C4-2B (cell line): ENCODE measurements at regions not wholly inside any gene's neighbourhood (a gene's known extent, or its start where the extent isn't known, plus 50 kb on each side); places are given as distances from the start of the nearest gene placed in this dataset.

ENCODE experiments used
- H3K27ac ChIP-seq: fragments of 450-650 bp; 2 replicates; pipeline ENCODE4 v1.5.1; 2017
- CTCF ChIP-seq: fragments of 450-650 bp; conservative IDR thresholded peaks from 2 replicates; pipeline ENCODE4 v1.5.1; 2017; ENCODE audit warnings: mild to moderate bottlenecking
- ZFX ChIP-seq: fragments of 450-650 bp; IDR thresholded peaks from 2 replicates; pipeline ENCODE4 v1.6.1; 2017

GRCh38 chr2:144666032-144666431, 146.1 kb upstream of the ZEB2 start:
- H3K27ac ChIP-seq = no peak overlapping the region

GRCh38 chr2:144663207-144663606, 143.3 kb upstream of the ZEB2 start:
- TF ChIP-seq ZFX (no peak), CTCF (no peak)
- H3K27ac ChIP-seq = no peak overlapping the region

More at GRCh38 chr2:144666032-144666431, 146.1 kb upstream of the ZEB2 start:
- no peak for TF ChIP-seq CTCF
- TF ChIP-seq ZFX = no peak

GRCh38 chr2:144660518-144661316, 140.8 kb upstream of the ZEB2 start:
- no peak for TF ChIP-seq ZFX
- no peak overlapping the region for H3K27ac ChIP-seq

GRCh38 chr2:144659731-144660275, 139.9 kb upstream of the ZEB2 start:
- no peak for TF ChIP-seq ZFX
- no peak for TF ChIP-seq CTCF
- no peak overlapping the region for H3K27ac ChIP-seq

GRCh38 chr2:144654523-144654922, 134.6 kb upstream of the ZEB2 start:
- no peak for TF ChIP-seq ZFX

GRCh38 chr2:144650907-144651306, 131.0 kb upstream of the ZEB2 start:
- TF ChIP-seq CTCF = no peak
- TF ChIP-seq ZFX = no peak
- H3K27ac ChIP-seq = no peak overlapping the region

More at GRCh38 chr2:144654523-144654922, 134.6 kb upstream of the ZEB2 start:
- H3K27ac ChIP-seq = no peak overlapping the region

GRCh38 chr2:144648837-144649465, 129.0 kb upstream of the ZEB2 start:
- no peak overlapping the region for H3K27ac ChIP-seq
- no peak for TF ChIP-seq ZFX
- TF ChIP-seq CTCF = no peak

- no peak overlapping the region for H3K27ac ChIP-seq
- TF ChIP-seq ZFX (no peak), CTCF (no peak)
These were observed 125.3 kb upstream of the ZEB2 start for GRCh38 chr2:144645083-144645778.
